ENCODE measurements at regions not wholly inside any gene's neighbourhood (a gene's known extent, or its start where the extent isn't known, plus 50 kb on each side); places are given as distances from the start of the nearest gene placed in this dataset.

DNA sequence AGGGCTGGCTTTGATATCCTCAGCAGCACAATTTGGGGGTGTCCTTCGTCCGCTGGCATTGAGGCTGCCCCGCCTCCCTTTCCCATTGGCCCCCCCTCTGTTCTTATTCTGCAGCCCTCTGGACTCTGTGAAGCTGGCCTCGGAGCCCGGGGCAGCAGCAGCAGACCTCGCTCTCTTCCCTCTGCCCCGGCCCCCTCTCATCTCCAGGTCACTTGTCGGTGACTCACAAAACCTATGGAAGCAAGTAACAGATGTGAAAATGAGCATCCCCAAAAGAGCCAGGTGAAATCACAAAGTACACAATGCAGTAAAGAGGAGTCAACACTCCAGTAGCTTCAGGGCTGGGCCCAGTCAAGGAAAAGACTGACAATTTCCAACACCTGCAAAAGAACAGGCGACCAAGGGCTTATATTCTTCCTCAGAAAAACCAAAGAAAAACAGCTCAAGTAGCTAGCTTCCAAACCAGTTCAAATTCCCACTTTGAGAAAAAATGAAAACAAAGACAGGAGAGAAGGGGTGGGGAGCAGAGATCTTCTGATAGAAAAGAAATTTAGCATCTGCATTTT, 97.5 kb downstream of the ZNF608 start:
- intact Hi-C loops (cut with DNase I; ENCODE audit: low total_unique reads), result no loop called here
- Histone ChIP-seq H3K36me3 (no peaks in the 10 kb centered on the region), H3K9me3 (no peaks in the 10 kb centered on the region), H3K4me1 (peaks cover 0 to 5% of the 10 kb centered on the region in 2 donors), H3K27ac (peak overlapping the region; percentile 1 to 26), H3K27me3 (no peaks in the 10 kb centered on the region), H3K4me3 (no peak overlapping the region)
- no peak for DNase-seq
- TF ChIP-seq POLR2A (IDR thresholded peaks at IDR 0.05), result no peak
- TF ChIP-seq, protein P1, sequence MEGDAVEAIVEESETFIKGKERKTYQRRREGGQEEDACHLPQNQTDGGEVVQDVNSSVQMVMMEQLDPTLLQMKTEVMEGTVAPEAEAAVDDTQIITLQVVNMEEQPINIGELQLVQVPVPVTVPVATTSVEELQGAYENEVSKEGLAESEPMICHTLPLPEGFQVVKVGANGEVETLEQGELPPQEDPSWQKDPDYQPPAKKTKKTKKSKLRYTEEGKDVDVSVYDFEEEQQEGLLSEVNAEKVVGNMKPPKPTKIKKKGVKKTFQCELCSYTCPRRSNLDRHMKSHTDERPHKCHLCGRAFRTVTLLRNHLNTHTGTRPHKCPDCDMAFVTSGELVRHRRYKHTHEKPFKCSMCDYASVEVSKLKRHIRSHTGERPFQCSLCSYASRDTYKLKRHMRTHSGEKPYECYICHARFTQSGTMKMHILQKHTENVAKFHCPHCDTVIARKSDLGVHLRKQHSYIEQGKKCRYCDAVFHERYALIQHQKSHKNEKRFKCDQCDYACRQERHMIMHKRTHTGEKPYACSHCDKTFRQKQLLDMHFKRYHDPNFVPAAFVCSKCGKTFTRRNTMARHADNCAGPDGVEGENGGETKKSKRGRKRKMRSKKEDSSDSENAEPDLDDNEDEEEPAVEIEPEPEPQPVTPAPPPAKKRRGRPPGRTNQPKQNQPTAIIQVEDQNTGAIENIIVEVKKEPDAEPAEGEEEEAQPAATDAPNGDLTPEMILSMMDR (IDR thresholded peaks at IDR 0.05), result no peak

DNA sequence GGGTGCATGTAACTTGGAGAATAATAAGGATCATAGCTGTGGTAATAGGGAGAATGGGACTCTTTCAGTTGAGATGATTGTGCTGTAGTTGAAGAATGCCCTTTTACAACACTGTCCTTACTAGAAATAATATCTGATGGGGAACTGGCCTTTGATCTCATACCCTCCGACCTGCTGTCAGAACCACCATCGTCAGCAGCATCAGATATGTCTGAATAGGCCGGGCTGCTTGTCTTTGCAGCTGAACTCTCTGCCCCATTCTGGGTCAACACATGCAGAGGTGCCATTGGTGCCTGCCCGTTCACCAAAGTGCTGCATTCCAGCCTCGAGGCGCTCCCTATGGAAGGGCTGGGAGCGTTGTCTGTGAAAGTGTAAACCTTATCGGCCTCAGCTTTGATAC, 99.1 kb downstream of the ZNF608 start:
- Histone ChIP-seq H3K9me3 (no peaks in the 10 kb centered on the region), H3K4me3 (no peak overlapping the region), H3K4me1 (peaks cover 0 to 5% of the 10 kb centered on the region in 2 donors), H3K36me3 (no peaks in the 10 kb centered on the region), H3K27me3 (no peaks in the 10 kb centered on the region), H3K27ac (no peak overlapping the region)
- DNase-seq, result no peak
- intact Hi-C loops (cut with DNase I; ENCODE audit: low total_unique reads), result no loop called here
- no peak for TF ChIP-seq POLR2A (IDR thresholded peaks at IDR 0.05)
- TF ChIP-seq, protein P1 (IDR thresholded peaks at IDR 0.05), result no peak

DNA sequence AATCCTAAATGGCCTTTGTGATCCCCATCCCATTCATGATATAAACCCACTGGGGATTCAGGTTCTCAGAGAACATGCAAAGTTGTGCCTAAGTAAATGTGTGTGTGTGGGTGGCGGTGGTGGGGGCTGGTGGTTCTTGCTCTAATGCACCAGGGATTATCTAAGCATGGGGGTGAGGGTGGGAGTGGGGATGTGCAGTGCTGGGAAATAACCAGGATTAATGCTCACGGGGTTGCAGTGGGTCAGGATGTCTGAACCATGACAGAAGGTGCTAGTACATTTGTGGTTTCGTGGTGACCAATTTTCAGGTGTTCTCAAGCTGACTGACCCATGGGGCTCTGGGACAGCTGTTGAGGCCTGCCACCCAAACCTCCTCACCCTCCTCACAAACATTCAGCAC, 101.0 kb downstream of the ZNF608 start:
- TF ChIP-seq, protein P1 (IDR thresholded peaks at IDR 0.05), result no peak
- TF ChIP-seq POLR2A (IDR thresholded peaks at IDR 0.05), result no peak
- no peak overlapping the region for H3K4me3 ChIP-seq
- H3K36me3 ChIP-seq, result no peaks in the 10 kb centered on the region
- no peak for DNase-seq
- no peaks in the 10 kb centered on the region for H3K27me3 ChIP-seq
- H3K4me1 ChIP-seq, result no peaks in the 10 kb centered on the region
- intact Hi-C loops (cut with DNase I; ENCODE audit: low total_unique reads), result no loop called here
- H3K9me3 ChIP-seq, result no peaks in the 10 kb centered on the region
- H3K27ac ChIP-seq, result no peak overlapping the region

DNA sequence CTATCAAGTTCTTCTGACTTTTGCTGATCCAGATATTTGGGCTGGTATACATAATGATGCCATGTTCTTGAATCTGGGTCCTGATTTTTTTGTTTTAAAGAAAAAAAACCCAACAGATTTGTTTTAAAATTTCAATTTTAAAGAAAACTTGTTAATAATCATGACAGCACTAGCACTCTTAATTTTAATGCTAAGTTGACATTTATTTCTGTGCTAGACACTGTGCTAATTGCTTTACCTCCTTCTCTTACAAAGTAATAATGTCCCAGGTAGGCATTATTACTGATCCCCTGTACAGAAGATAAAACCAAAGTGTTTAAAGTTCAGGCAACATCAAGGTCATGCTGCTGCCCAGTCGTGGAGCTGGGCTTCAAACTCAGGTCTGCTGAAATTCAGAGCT, 101.9 kb downstream of the ZNF608 start:
- DNase-seq, result no peak
- TF ChIP-seq, protein P1 (IDR thresholded peaks at IDR 0.05), result no peak
- TF ChIP-seq POLR2A (IDR thresholded peaks at IDR 0.05), result no peak
- Histone ChIP-seq H3K9me3 (no peaks in the 10 kb centered on the region), H3K36me3 (no peaks in the 10 kb centered on the region), H3K4me1 (no peaks in the 10 kb centered on the region), H3K27ac (no peak overlapping the region), H3K27me3 (no peaks in the 10 kb centered on the region), H3K4me3 (no peak overlapping the region)
- intact Hi-C loops (cut with DNase I; ENCODE audit: low total_unique reads), result no loop called here

DNA sequence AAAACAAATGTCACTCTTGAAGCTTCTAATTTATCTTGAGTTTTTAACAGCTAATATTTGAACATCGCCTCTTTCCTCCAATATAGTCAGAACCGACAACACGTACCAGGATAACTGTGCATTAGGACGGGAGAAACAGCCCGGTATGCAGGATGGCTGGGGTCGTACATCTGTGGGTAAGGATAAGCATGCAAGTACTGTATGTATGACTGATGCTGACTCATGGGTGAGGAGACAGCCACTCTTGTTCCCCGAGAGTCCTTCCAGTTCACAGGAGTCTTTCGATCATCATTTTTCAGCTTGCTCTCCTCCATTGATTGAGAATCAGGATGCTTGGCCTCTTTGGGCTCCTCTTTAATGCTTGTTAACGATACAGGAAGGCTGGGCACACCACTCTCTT, 102.3 kb downstream of the ZNF608 start:
- intact Hi-C loops (cut with DNase I; ENCODE audit: low total_unique reads), result no loop called here
- Histone ChIP-seq H3K27me3 (no peaks in the 10 kb centered on the region), H3K27ac (no peak overlapping the region), H3K36me3 (no peaks in the 10 kb centered on the region), H3K9me3 (no peaks in the 10 kb centered on the region), H3K4me3 (no peak overlapping the region), H3K4me1 (no peaks in the 10 kb centered on the region)
- DNase-seq, result no peak
- TF ChIP-seq, protein P1 (IDR thresholded peaks at IDR 0.05), result no peak
- TF ChIP-seq POLR2A (IDR thresholded peaks at IDR 0.05), result no peak

Measured in uterus (tissue), 3 donors.